Endothelial cell (in vitro differentiated cells): ENCODE measurements at regions not wholly inside any gene's neighbourhood (a gene's known extent, or its start where the extent isn't known, plus 50 kb on each side); places are given as distances from the start of the nearest gene placed in this dataset.

ENCODE experiments used
- DNase-seq: peaks from one replicate; pipeline ENCODE4 v3.0.0; 2021; ENCODE audit warnings: low spot score
- H3K27ac Mint-ChIP-seq: one replicate; pipeline ENCODE4 v1.8.0; 2021; ENCODE audit warnings: mixed read lengths, inconsistent platforms; ENCODE audit not compliant: unreplicated experiment
- H3K27me3 Mint-ChIP-seq: one replicate; pipeline ENCODE4 v1.8.0; 2021; ENCODE audit warnings: mild to moderate bottlenecking, moderate library complexity, mixed read lengths, inconsistent platforms; ENCODE audit not compliant: unreplicated experiment
- H3K36me3 Mint-ChIP-seq: one replicate; pipeline ENCODE4 v1.8.0; 2021; ENCODE audit warnings: mild to moderate bottlenecking, low read depth, mixed read lengths, inconsistent platforms; ENCODE audit not compliant: unreplicated experiment
- H3K4me1 Mint-ChIP-seq: one replicate; pipeline ENCODE4 v1.8.0; 2021; ENCODE audit warnings: mild to moderate bottlenecking, mixed read lengths, inconsistent platforms; ENCODE audit not compliant: unreplicated experiment
- H3K4me3 Mint-ChIP-seq: one replicate; pipeline ENCODE4 v1.8.0; 2021; ENCODE audit warnings: mild to moderate bottlenecking, mixed read lengths, inconsistent platforms; ENCODE audit not compliant: unreplicated experiment
- H3K9me3 Mint-ChIP-seq: one replicate; pipeline ENCODE4 v1.8.0; 2021; ENCODE audit warnings: mixed read lengths, inconsistent platforms; ENCODE audit not compliant: unreplicated experiment
- TF ChIP-seq, protein P1 (sequence below): fragments of 200-600 bp; sonication (generic); IDR thresholded peaks from one replicate; pipeline ENCODE4 v1.5.0; 2021; ENCODE audit warnings: antibody characterized with exemption; ENCODE audit not compliant: unreplicated experiment

DNA sequence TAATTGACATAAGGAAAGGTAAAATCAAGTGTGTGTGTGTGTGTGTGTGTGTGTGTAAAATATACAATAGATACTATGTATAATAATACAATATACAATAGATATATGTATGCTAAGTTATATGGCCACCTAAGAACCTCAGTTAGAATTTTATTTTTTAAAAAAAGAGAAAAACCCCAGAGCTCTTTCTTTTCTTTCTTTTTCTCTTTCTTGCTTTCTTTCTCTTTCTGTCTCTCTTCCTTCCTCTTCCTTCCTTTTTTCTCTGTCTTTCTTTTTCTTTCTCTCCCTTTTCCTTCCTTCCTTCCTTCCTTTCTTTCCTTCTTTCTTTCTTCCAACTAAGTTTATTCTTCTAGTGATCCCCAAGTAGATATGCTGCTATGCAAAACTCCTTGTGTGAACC is 64.6 kb upstream of the FN1 start:
- Mint-ChIP-seq H3K27ac (no peak overlapping the region), H3K27me3 (peaks cover 4% of the 10 kb centered on the region), H3K36me3 (no peaks in the 10 kb centered on the region), H3K4me1 (no peaks in the 10 kb centered on the region), H3K4me3 (no peak overlapping the region), H3K9me3 (no peaks in the 10 kb centered on the region)
- DNase-seq: no peak
- TF ChIP-seq, protein P1, sequence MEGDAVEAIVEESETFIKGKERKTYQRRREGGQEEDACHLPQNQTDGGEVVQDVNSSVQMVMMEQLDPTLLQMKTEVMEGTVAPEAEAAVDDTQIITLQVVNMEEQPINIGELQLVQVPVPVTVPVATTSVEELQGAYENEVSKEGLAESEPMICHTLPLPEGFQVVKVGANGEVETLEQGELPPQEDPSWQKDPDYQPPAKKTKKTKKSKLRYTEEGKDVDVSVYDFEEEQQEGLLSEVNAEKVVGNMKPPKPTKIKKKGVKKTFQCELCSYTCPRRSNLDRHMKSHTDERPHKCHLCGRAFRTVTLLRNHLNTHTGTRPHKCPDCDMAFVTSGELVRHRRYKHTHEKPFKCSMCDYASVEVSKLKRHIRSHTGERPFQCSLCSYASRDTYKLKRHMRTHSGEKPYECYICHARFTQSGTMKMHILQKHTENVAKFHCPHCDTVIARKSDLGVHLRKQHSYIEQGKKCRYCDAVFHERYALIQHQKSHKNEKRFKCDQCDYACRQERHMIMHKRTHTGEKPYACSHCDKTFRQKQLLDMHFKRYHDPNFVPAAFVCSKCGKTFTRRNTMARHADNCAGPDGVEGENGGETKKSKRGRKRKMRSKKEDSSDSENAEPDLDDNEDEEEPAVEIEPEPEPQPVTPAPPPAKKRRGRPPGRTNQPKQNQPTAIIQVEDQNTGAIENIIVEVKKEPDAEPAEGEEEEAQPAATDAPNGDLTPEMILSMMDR: no peak

DNA sequence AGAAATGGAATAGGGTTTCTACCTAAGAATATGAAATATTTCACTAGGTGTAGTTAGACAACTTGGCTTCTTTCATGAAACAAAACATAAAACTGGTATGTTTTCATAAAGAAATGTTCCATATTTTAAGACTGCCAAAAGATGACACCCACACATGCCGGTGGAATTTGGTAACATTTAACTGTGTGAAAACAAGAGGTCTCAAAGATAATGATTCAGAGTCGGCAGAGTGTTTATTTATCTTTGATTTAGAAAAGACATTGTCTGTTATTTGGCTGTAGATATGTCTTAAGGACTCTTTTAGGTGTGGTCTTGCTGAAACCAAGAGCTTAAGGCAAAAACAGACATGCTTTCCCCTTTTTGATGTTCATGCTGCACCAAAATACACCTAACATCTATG is 63.5 kb upstream of the FN1 start:
- Mint-ChIP-seq H3K4me1 (no peaks in the 10 kb centered on the region), H3K27me3 (no peaks in the 10 kb centered on the region), H3K9me3 (no peaks in the 10 kb centered on the region), H3K27ac (no peak overlapping the region), H3K4me3 (no peak overlapping the region), H3K36me3 (no peaks in the 10 kb centered on the region)
- DNase-seq: no peak
- TF ChIP-seq, protein P1: no peak

GRCh38 chr2:215498431-215498830 is 62.6 kb upstream of the FN1 start:
- H3K27me3 Mint-ChIP-seq: no peaks in the 10 kb centered on the region
- no peak overlapping the region for H3K27ac Mint-ChIP-seq
- H3K4me3 Mint-ChIP-seq: no peak overlapping the region
- no peaks in the 10 kb centered on the region for H3K4me1 Mint-ChIP-seq
- TF ChIP-seq, protein P1: no peak
- H3K36me3 Mint-ChIP-seq: no peaks in the 10 kb centered on the region
- no peak for DNase-seq
- H3K9me3 Mint-ChIP-seq: no peaks in the 10 kb centered on the region

DNA sequence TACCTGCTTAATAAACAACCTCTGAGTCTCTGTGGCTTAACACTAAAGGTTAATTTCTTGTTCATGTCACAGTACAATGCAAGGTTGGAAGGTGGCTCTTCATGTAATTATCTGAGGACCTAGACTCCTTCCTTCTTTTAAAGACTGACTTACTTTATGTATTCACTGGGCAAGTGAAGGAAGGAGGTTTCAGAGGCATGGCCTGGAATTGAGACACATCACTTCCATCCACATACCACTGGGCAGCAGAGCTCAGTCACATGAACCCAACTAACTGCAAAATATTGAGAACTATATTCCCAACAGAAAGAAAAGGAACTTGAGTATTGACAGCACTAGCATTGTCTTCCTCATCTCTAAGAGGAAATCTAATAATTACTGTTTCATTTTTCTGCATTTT is 57.5 kb upstream of the FN1 start:
- no peak for DNase-seq
- Mint-ChIP-seq H3K4me1 (no peaks in the 10 kb centered on the region), H3K9me3 (no peaks in the 10 kb centered on the region), H3K27me3 (no peaks in the 10 kb centered on the region), H3K4me3 (no peak overlapping the region), H3K36me3 (no peaks in the 10 kb centered on the region), H3K27ac (no peak overlapping the region)
- TF ChIP-seq, protein P1: no peak

- Mint-ChIP-seq H3K4me3 (no peak overlapping the region), H3K27me3 (no peaks in the 10 kb centered on the region), H3K9me3 (no peaks in the 10 kb centered on the region), H3K36me3 (no peaks in the 10 kb centered on the region), H3K4me1 (no peaks in the 10 kb centered on the region), H3K27ac (no peak overlapping the region)
- TF ChIP-seq, protein P1: no peak
- DNase-seq: no peak
These were observed 53.5 kb upstream of the FN1 start for GRCh38 chr2:215489288-215489848.
